ENCODE measurements at regions not wholly inside any gene's neighbourhood (a gene's known extent, or its start where the extent isn't known, plus 50 kb on each side); places are given as distances from the start of the nearest gene placed in this dataset.

DNA sequence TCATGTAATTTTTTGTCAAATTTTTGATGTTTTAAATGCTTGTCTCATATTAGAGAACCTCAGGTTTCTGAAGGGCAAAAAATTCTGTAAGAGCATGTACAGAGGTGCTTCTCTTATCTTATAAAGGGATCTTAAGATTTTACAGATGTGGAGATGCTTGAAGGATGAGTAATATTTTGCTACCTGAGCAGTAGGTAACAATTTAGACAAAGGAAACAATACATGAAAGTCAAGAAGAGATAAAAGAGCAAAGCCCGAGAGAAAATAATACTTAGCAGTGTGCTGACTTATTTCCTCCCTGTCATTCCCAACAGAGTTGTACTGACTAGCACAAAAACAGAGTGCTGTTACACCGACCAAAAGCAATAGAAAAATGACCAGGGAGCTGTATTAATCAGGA is 98.1 kb upstream of the PTPRR start:
- DNase-seq = no peak
- Histone ChIP-seq H3K9me3 (no peaks in the 10 kb centered on the region), H3K27me3 (no peaks in the 10 kb centered on the region), H3K4me1 (peaks cover 0 to 4% (median 0%) of the 10 kb centered on the region in 4 donors), H3K27ac (no peak overlapping the region), H3K36me3 (no peaks in the 10 kb centered on the region), H3K4me3 (no peak overlapping the region)
- 74 to 88% (median 76%) methylated on average over 2 of the region's 2 CpGs for WGBS, 5 donors
- intact Hi-C loops (cut with DNase I; ENCODE audit: low total_unique reads) = loop anchor here (5.0 kb wide), 1 partner anchor 286 kb away; no protein-coding TSS in a partner anchor
- TF ChIP-seq POLR2AphosphoS5 (IDR thresholded peaks at IDR 0.05) (no peak), EP300 (IDR thresholded peaks at IDR 0.05) (no peak), CTCF (IDR thresholded peaks at IDR 0.05) (no peak), POLR2A (IDR thresholded peaks at IDR 0.05) (no peak)

DNA sequence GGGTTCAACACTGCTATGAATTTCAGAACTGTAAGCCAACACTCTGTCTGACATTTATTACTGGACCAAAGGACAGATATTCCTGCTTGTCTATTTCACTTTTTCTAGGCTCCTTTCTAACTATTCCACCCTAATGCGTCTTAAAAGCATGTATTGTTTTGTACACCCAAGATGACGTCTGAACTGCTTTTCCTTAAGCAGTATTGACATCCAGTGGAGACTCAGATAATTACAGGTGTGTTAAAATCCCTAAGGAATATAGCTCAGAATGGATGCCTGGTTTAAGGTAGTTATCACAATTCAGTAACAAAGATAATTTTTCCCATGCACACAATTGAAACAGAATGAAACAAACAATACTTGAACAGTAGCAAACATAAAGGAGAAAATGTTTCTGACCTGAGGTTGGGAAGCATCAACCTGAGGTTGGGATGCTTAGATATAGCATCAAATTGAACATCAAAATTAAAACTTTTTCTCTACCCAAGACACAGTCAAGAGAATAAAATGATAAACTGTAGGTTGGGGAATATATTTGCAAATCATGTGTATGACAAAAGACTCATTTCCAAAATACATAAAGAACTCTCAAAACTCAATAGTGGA is 93.7 kb upstream of the PTPRR start:
- WGBS, 5 donors = 10 to 24% (median 16%) methylated on average over 2 of the region's 2 CpGs
- Histone ChIP-seq H3K9me3 (no peaks in the 10 kb centered on the region), H3K27me3 (no peaks in the 10 kb centered on the region), H3K4me1 (peaks cover 0 to 4% (median 0%) of the 10 kb centered on the region in 4 donors), H3K27ac (no peak overlapping the region), H3K36me3 (no peaks in the 10 kb centered on the region), H3K4me3 (no peak overlapping the region)
- intact Hi-C loops (cut with DNase I; ENCODE audit: low total_unique reads) = no loop called here
- no peak for TF ChIP-seq POLR2A (IDR thresholded peaks at IDR 0.05)
- peak in 5 of 7 experiments; percentile 12 to 62 (median 47) for TF ChIP-seq CTCF (IDR thresholded peaks at IDR 0.05)
- peak in 1 of 2 donors; percentile 63 for DNase-seq

DNA sequence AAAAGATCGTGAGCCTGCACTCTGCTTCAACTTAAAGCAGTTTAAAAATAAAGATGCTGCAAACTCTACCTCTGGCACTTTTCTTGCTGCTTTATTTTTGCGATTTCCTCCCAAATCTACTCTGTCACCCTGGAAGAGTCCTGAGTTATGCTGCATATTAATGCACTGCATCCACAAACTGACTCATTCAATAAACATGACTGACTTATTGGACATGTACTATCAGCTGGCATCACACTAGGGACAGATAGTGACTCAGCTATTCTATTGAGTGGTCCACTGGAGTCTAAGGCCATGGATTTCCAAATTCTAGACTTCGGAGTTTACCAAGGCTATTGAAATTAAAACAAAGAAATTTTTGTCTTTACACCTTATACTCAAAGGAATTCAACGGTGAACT is 90.7 kb upstream of the PTPRR start:
- peaks cover 0 to 4% (median 0%) of the 10 kb centered on the region in 4 donors for H3K4me1 ChIP-seq
- H3K27ac ChIP-seq = no peak overlapping the region
- H3K9me3 ChIP-seq = no peaks in the 10 kb centered on the region
- no peak overlapping the region for H3K4me3 ChIP-seq
- DNase-seq = no peak
- no peaks in the 10 kb centered on the region for H3K27me3 ChIP-seq
- TF ChIP-seq EP300 (IDR thresholded peaks at IDR 0.05) (no peak), POLR2AphosphoS5 (IDR thresholded peaks at IDR 0.05) (no peak), POLR2A (IDR thresholded peaks at IDR 0.05) (no peak), CTCF (IDR thresholded peaks at IDR 0.05) (no peak)
- intact Hi-C loops (cut with DNase I; ENCODE audit: low total_unique reads) = no loop called here
- 76 to 91% (median 88%) methylated on average over 4 of the region's 4 CpGs for WGBS, 5 donors
- no peaks in the 10 kb centered on the region for H3K36me3 ChIP-seq

GRCh38 chr12:71010143-71010479 is 89.6 kb upstream of the PTPRR start:
- H3K4me1 ChIP-seq = peaks cover 0 to 4% (median 0%) of the 10 kb centered on the region in 4 donors
- no peaks in the 10 kb centered on the region for H3K36me3 ChIP-seq
- no peaks in the 10 kb centered on the region for H3K27me3 ChIP-seq
- no peak for DNase-seq
- 91 to 100% (median 94%) methylated on average over 1 of the region's 1 CpG for WGBS, 5 donors
- H3K4me3 ChIP-seq = no peak overlapping the region
- H3K9me3 ChIP-seq = no peaks in the 10 kb centered on the region
- no peak for TF ChIP-seq CTCF (IDR thresholded peaks at IDR 0.05)
- H3K27ac ChIP-seq = no peak overlapping the region
- intact Hi-C loops (cut with DNase I; ENCODE audit: low total_unique reads) = no loop called here
